GM10266 (cell line): ENCODE measurements at regions not wholly inside any gene's neighbourhood (a gene's known extent, or its start where the extent isn't known, plus 50 kb on each side); places are given as distances from the start of the nearest gene placed in this dataset.

Experiments
- DNase-seq: peaks from one replicate; pipeline ENCODE4 v3.0.0; 2012; ENCODE audit errors: extremely low spot score
- CTCF ChIP-seq: IDR thresholded peaks from 2 replicates; pipeline ENCODE4 v1.5.1; 2012; ENCODE audit warnings: mild to moderate bottlenecking, low read depth; ENCODE audit not compliant: control insufficient read depth, insufficient read depth; ENCODE audit errors: missing control alignments

GRCh38 chr16:51968749-51969148 is 578.2 kb downstream of the TOX3 start:
- TF ChIP-seq CTCF = no peak
- no peak for DNase-seq

- TF ChIP-seq CTCF = no peak
- DNase-seq = no peak
Observed at GRCh38 chr16:51967646-51968045, 579.3 kb downstream of the TOX3 start.

DNA sequence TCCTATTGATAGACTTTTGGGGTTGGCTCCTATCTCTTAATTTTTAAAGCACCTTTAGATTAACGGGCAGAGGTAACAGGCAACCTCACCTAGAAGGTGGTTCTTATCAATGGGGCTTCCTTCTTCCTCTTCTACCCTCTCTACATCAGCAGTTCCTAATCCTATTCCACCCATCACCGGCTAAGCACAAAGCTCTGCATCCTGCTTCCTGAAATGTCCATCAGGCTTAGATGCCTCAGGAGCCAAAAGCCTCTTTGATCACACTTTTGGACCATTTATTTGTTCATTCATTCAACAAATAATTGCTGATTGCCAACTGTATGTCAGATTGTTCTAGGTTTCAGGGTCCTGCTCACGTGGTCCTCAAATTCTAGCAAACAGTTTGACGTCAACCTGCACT is 586.0 kb downstream of the TOX3 start:
- TF ChIP-seq CTCF = no peak
- no peak for DNase-seq

DNA sequence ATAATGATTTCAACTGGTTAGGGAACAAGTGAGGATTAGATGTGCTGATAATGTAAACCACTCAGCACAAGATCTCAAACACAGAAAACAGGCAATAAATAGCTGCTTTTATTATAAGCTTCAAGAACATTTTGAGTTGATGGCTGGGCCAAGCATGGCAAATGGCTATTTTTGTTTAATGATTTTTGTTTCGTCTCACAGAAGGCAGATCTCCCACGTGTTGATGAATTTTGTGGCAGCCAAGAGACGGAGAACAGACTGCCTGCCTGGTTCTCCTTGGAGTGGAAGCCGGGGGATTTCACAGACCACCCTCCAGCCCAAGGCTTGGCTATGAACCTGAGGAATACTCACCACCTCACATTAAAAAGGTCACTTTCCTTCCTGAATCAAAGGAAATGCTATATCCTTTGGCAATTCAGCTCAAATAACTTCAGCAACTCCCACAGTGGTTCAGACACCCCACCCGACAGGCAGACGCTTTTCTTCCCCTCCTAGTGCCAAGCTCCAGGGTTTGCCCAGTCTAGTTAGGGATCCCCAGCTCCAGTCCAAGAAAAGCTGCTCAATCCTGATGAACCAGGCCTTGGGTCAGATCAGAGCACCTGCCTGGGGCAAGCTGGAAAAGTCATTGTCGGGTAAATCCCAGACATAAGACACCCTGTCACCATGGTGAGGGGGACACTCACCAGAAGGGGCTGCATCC is 593.5 kb downstream of the TOX3 start:
- TF ChIP-seq CTCF = no peak
- DNase-seq = no peak

DNA sequence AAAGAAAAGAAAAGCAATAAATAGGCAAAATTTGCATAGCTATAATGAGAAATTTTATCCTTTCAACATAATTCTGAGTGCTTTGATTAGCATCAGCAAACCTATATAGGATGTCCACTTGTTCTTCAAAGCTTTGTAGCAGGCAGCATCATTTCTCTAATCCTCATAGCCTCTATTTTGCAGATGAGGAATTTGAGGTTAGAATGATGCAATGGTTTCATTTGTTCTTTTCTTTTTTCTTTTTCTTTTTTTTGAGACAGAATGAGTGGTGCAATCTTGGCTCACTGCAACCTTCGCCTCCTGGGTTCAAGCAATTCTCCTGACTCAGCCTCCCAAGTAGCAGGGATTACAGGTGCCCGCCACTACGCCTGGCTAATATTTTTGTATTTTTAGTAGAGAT is 594.4 kb downstream of the TOX3 start:
- no peak for TF ChIP-seq CTCF
- no peak for DNase-seq

GRCh38 chr16:51951668-51952298 is 595.2 kb downstream of the TOX3 start:
- no peak for DNase-seq
- no peak for TF ChIP-seq CTCF

DNA sequence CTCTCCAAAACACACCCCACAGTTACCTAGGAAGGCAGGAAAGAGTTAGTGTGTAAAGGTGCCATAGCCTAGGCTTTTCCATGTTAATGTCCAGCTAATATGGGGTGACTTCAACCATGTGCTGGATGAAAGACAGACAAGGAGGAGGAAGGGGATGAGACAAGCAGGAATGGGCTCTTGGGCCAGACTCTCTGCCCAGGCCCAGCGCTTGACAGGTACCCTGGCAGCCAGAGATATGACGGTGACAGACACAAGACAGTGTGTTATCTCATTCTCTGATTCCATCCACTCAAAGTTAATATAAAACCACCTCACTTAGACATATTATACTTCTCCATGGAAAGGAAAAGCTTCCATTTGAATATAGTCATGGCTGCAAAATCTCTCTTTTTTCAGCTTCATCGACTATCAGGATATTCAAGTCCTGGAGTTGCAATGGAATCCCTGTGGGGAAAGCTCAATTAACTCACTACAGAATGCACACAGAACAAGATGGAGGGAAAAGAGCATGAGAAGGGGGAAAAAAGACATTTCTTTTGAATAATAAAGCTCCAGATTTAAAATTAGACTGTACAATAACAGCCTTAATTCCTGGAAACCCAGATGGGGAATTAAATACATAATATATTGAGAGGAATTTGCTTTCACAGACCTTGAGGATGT is 596.7 kb downstream of the TOX3 start:
- no peak for TF ChIP-seq CTCF
- DNase-seq = no peak
